Breast epithelium (tissue), 4 donors: ENCODE measurements at regions not wholly inside any gene's neighbourhood (a gene's known extent, or its start where the extent isn't known, plus 50 kb on each side); places are given as distances from the start of the nearest gene placed in this dataset.

Source experiments
- DNase-seq, 2 donors: peaks; one replicate each; pipeline ENCODE4 v3.0.0-alpha.2; 2019; ENCODE audit warnings: low spot score in 2 of 2
- H3K27ac ChIP-seq, 2 donors: fragments of 200-600 bp; sonication (generic) in 1 of 2; one replicate each; pipeline ENCODE4 v1.5.1; 2016 to 2019; ENCODE audit warnings: mild to moderate bottlenecking in 1 of 2
- H3K27me3 ChIP-seq, 2 donors: fragments of 200-600 bp; sonication (generic) in 1 of 2; one replicate each; pipeline versions ENCODE4 v1.5.1 to v1.6.0; 2017 to 2019; ENCODE audit warnings: control low read depth in 1 of 2, mild to moderate bottlenecking in 1 of 2
- H3K36me3 ChIP-seq: fragments of 200-600 bp; one replicate; pipeline ENCODE4 v1.5.1; 2019
- H3K4me1 ChIP-seq, 2 donors: fragments of 200-600 bp; sonication (generic); one replicate each; pipeline ENCODE4 v1.5.1; 2016 to 2019; ENCODE audit warnings: control low read depth in 1 of 2
- H3K4me3 ChIP-seq, 3 donors: fragments of 200-600 bp; sonication (generic); 1 replicate in 2 of 3; 2 replicates in 1 of 3; pipeline ENCODE4 v1.5.1; 2016 to 2019; ENCODE audit warnings: mild to moderate bottlenecking in 3 of 3, moderate library complexity in 2 of 3
- H3K9me3 ChIP-seq, 2 donors: fragments of 200-600 bp; sonication (generic) in 1 of 2; one replicate each; pipeline ENCODE4 v1.5.1; 2016 to 2019; ENCODE audit warnings: control low read depth in 1 of 2
- CTCF ChIP-seq, 3 donors: fragments of 450-650 bp; IDR thresholded peaks; one replicate each; pipeline ENCODE4 v1.5.1; 2016 to 2017; ENCODE audit warnings: antibody characterized with exemption in 3 of 3, mild to moderate bottlenecking in 3 of 3, moderate library complexity in 3 of 3
- POLR2A ChIP-seq: fragments of 450-650 bp; IDR thresholded peaks from one replicate; pipeline ENCODE4 v1.6.1; 2016; ENCODE audit warnings: antibody characterized with exemption, mild to moderate bottlenecking, moderate library complexity
- POLR2AphosphoS5 ChIP-seq, 3 donors: sonication (generic); formaldehyde crosslinking; IDR thresholded peaks; one replicate each; pipeline ENCODE4 v1.6.1; 2017; ENCODE audit warnings: antibody characterized with exemption in 3 of 3
- intact Hi-C: fragments of 100-400 bp; cut with DNase I; formaldehyde crosslinking; loops from one replicate; pipeline ENCODE4 v1.15.1; 2023; ENCODE audit warnings: low total_unique reads

GRCh38 chr14:65195042-65195719 is 92.9 kb upstream of the MAX start:
- no peaks in the 10 kb centered on the region for H3K9me3 ChIP-seq
- no peak overlapping the region for H3K27ac ChIP-seq
- no peak for TF ChIP-seq CTCF (IDR thresholded peaks at IDR 0.05)
- no peak for TF ChIP-seq POLR2AphosphoS5 (IDR thresholded peaks at IDR 0.05)
- TF ChIP-seq POLR2A, result no peak
- H3K36me3 ChIP-seq, result no peaks in the 10 kb centered on the region
- H3K27me3 ChIP-seq, result no peaks in the 10 kb centered on the region
- H3K4me3 ChIP-seq, result no peak overlapping the region
- intact Hi-C loops, result no loop called here
- no peaks in the 10 kb centered on the region for H3K4me1 ChIP-seq
- DNase-seq, result no peak

GRCh38 chr14:65198346-65198745 is 96.0 kb upstream of the MAX start:
- H3K9me3 ChIP-seq, result no peaks in the 10 kb centered on the region
- no peak for DNase-seq
- TF ChIP-seq POLR2AphosphoS5 (IDR thresholded peaks at IDR 0.05) (no peak), POLR2A (no peak), CTCF (IDR thresholded peaks at IDR 0.05) (no peak)
- no peaks in the 10 kb centered on the region for H3K4me1 ChIP-seq
- no peak overlapping the region for H3K27ac ChIP-seq
- no peak overlapping the region for H3K4me3 ChIP-seq
- no peaks in the 10 kb centered on the region for H3K27me3 ChIP-seq
- no peaks in the 10 kb centered on the region for H3K36me3 ChIP-seq
- intact Hi-C loops, result no loop called here

GRCh38 chr14:65200454-65200853 is 98.1 kb upstream of the MAX start:
- no peak overlapping the region for H3K27ac ChIP-seq
- no peaks in the 10 kb centered on the region for H3K36me3 ChIP-seq
- intact Hi-C loops, result loop anchor here (5.0 kb wide), 1 partner anchor 773 kb away; no protein-coding TSS in a partner anchor
- no peak for DNase-seq
- no peaks in the 10 kb centered on the region for H3K27me3 ChIP-seq
- TF ChIP-seq POLR2A (no peak), CTCF (IDR thresholded peaks at IDR 0.05) (no peak), POLR2AphosphoS5 (IDR thresholded peaks at IDR 0.05) (no peak)
- no peaks in the 10 kb centered on the region for H3K4me1 ChIP-seq
- H3K4me3 ChIP-seq, result no peak overlapping the region
- no peaks in the 10 kb centered on the region for H3K9me3 ChIP-seq

- intact Hi-C loops, result loop anchor here (5.0 kb wide), 1 partner anchor 776 kb away; no protein-coding TSS in a partner anchor
- no peak for DNase-seq
- Histone ChIP-seq H3K9me3 (no peaks in the 10 kb centered on the region), H3K4me1 (no peaks in the 10 kb centered on the region), H3K4me3 (no peak overlapping the region), H3K36me3 (no peaks in the 10 kb centered on the region), H3K27ac (no peak overlapping the region), H3K27me3 (no peaks in the 10 kb centered on the region)
- TF ChIP-seq POLR2AphosphoS5 (IDR thresholded peaks at IDR 0.05) (no peak), POLR2A (no peak), CTCF (IDR thresholded peaks at IDR 0.05) (no peak)
Observed at GRCh38 chr14:65203574-65203973, 101.3 kb upstream of the MAX start.

- TF ChIP-seq POLR2AphosphoS5 (IDR thresholded peaks at IDR 0.05) (no peak), CTCF (IDR thresholded peaks at IDR 0.05) (no peak), POLR2A (no peak)
- no peak for DNase-seq
- Histone ChIP-seq H3K27ac (no peak overlapping the region), H3K9me3 (no peaks in the 10 kb centered on the region), H3K27me3 (no peaks in the 10 kb centered on the region), H3K4me3 (no peak overlapping the region), H3K36me3 (no peaks in the 10 kb centered on the region), H3K4me1 (no peaks in the 10 kb centered on the region)
- intact Hi-C loops, result loop anchor here (5.0 kb wide), 1 partner anchor 777 kb away; no protein-coding TSS in a partner anchor
Observed at GRCh38 chr14:65204056-65204455, 101.7 kb upstream of the MAX start.
